ENCODE measurements at regions not wholly inside any gene's neighbourhood (a gene's known extent, or its start where the extent isn't known, plus 50 kb on each side); places are given as distances from the start of the nearest gene placed in this dataset.
"Not testable (repeated sequence)": the region's sequence is repeated elsewhere in the genome, so short reads cannot be mapped to it uniquely, and the experiment has no call there.

- ChIA-PET POLR2A (no interaction called here), CTCF (no interaction called here)
- no peaks in the 10 kb centered on the region for H3K27me3 ChIP-seq (ENCODE audit: control insufficient read depth, insufficient read depth, low read length)
- H3K27ac ChIP-seq (ENCODE audit: low read depth, low read length), result no peak overlapping the region
- no peak for DNase-seq (ENCODE audit: low read depth, low spot score)
- H3K9me3 ChIP-seq (ENCODE audit: control insufficient read depth, insufficient read depth, low read length), result no peaks in the 10 kb centered on the region
- no peak overlapping the region for H3K4me3 ChIP-seq (ENCODE audit: low read depth, low read length)
- no peak for TF ChIP-seq CTCF (IDR thresholded peaks at IDR 0.05; ENCODE audit: low read depth, low read length)
These were observed 78.0 kb downstream of the PRR15 start for GRCh38 chr7:29641651-29642050.

- TF ChIP-seq CTCF (IDR thresholded peaks at IDR 0.05; ENCODE audit: low read depth, low read length), result no peak
- ChIA-PET POLR2A (no interaction called here), CTCF (no interaction called here)
These were observed 79.0 kb downstream of the PRR15 start for GRCh38 chr7:29642494-29643155.

GRCh38 chr7:29646116-29646515, 82.5 kb downstream of the PRR15 start:
- H3K27ac ChIP-seq (ENCODE audit: low read depth, low read length); H3K27me3 ChIP-seq (ENCODE audit: control insufficient read depth, insufficient read depth, low read length); H3K9me3 ChIP-seq (ENCODE audit: control insufficient read depth, insufficient read depth, low read length); CTCF ChIA-PET; POLR2A ChIA-PET; DNase-seq (ENCODE audit: low read depth, low spot score); H3K4me3 ChIP-seq (ENCODE audit: low read depth, low read length): not testable (repeated sequence)

More at GRCh38 chr7:29642494-29643155, 79.0 kb downstream of the PRR15 start:
- Histone ChIP-seq H3K27ac (ENCODE audit: low read depth, low read length) (no peak overlapping the region), H3K9me3 (ENCODE audit: control insufficient read depth, insufficient read depth, low read length) (no peaks in the 10 kb centered on the region), H3K4me3 (ENCODE audit: low read depth, low read length) (no peak overlapping the region), H3K27me3 (ENCODE audit: control insufficient read depth, insufficient read depth, low read length) (no peaks in the 10 kb centered on the region)
- no peak for DNase-seq (ENCODE audit: low read depth, low spot score)

GRCh38 chr7:29647020-29647654, 83.5 kb downstream of the PRR15 start:
- DNase-seq (ENCODE audit: low read depth, low spot score), result no peak
- Histone ChIP-seq H3K27me3 (ENCODE audit: control insufficient read depth, insufficient read depth, low read length) (no peaks in the 10 kb centered on the region), H3K27ac (ENCODE audit: low read depth, low read length) (no peak overlapping the region), H3K4me3 (ENCODE audit: low read depth, low read length) (no peak overlapping the region), H3K9me3 (ENCODE audit: control insufficient read depth, insufficient read depth, low read length) (peaks cover 9% of the 10 kb centered on the region; the same call in 1 of the 2 replicates)
- ChIA-PET CTCF (no interaction called here), POLR2A (no interaction called here)
- no peak for TF ChIP-seq CTCF (IDR thresholded peaks at IDR 0.05; ENCODE audit: low read depth, low read length)

- DNase-seq (ENCODE audit: low read depth, low spot score); POLR2A ChIA-PET; H3K9me3 ChIP-seq (ENCODE audit: control insufficient read depth, insufficient read depth, low read length); CTCF ChIA-PET; H3K4me3 ChIP-seq (ENCODE audit: low read depth, low read length); H3K27ac ChIP-seq (ENCODE audit: low read depth, low read length); H3K27me3 ChIP-seq (ENCODE audit: control insufficient read depth, insufficient read depth, low read length): not testable (repeated sequence)
These were observed 84.1 kb downstream of the PRR15 start for GRCh38 chr7:29647691-29648210.

GRCh38 chr7:29649028-29649716, 85.5 kb downstream of the PRR15 start:
- Histone ChIP-seq H3K27ac (ENCODE audit: low read depth, low read length) (no peak overlapping the region), H3K9me3 (ENCODE audit: control insufficient read depth, insufficient read depth, low read length) (peaks cover 9% of the 10 kb centered on the region; the same call in 1 of the 2 replicates), H3K27me3 (ENCODE audit: control insufficient read depth, insufficient read depth, low read length) (no peaks in the 10 kb centered on the region), H3K4me3 (ENCODE audit: low read depth, low read length) (no peak overlapping the region)
- TF ChIP-seq CTCF (IDR thresholded peaks at IDR 0.05; ENCODE audit: low read depth, low read length), result no peak
- ChIA-PET CTCF (interaction anchor here (0.6 kb wide), 1 partner anchor 15 kb away, joined by 3 read pairs; no protein-coding TSS in a partner anchor), POLR2A (no interaction called here)
- no peak for DNase-seq (ENCODE audit: low read depth, low spot score)
